Adrenal gland (tissue), 9 donors: ENCODE measurements at regions not wholly inside any gene's neighbourhood (a gene's known extent, or its start where the extent isn't known, plus 50 kb on each side); places are given as distances from the start of the nearest gene placed in this dataset.

ENCODE experiments used
- DNase-seq, 7 donors: peaks; one replicate each; pipeline ENCODE4 v3.0.0-alpha.2; 2019 to 2020
- H3K27ac ChIP-seq, 5 donors: fragments of 200-600 bp; sonication (generic) in 4 of 5; 1 replicate in 3 of 5; 2 replicates in 2 of 5; pipeline versions ENCODE4 v1.5.1 to v1.8.0; 2016 to 2020; ENCODE audit warnings: mild to moderate bottlenecking in 1 of 5
- H3K27me3 ChIP-seq: fragments of 200-600 bp; 2 replicates; pipeline ENCODE4 v1.8.0; 2021
- H3K36me3 ChIP-seq, 2 donors: fragments of 200-600 bp; replicated peaks in 1 of 2; 1 replicate in 1 of 2; 2 replicates in 1 of 2; pipeline versions ENCODE4 v1.5.1 to v1.8.0; 2018 to 2022
- H3K4me1 ChIP-seq, 2 donors: fragments of 200-600 bp; replicated peaks in 1 of 2; 1 replicate in 1 of 2; 2 replicates in 1 of 2; pipeline versions ENCODE4 v1.5.1 to v1.8.0; 2018 to 2021
- H3K4me3 ChIP-seq, 4 donors: fragments of 200-600 bp; sonication (generic) in 3 of 4; one replicate each; pipeline ENCODE4 v1.5.1; 2016 to 2018
- H3K9me3 ChIP-seq, 3 donors: fragments of 200-600 bp; sonication (generic) in 1 of 3; replicated peaks in 1 of 3; 1 replicate in 2 of 3; 2 replicates in 1 of 3; pipeline versions ENCODE4 v1.5.1 to v1.8.0; 2016 to 2021
- POLR2A ChIP-seq, 2 donors: fragments of 450-650 bp; IDR thresholded peaks; one replicate each; pipeline ENCODE4 v1.6.1; 2017; ENCODE audit warnings: antibody characterized with exemption in 2 of 2, mild to moderate bottlenecking in 2 of 2, moderate library complexity in 1 of 2
- WGBS, 4 donors: extraction: QIAGEN DNeasy Blood & Tissue Kit in 2 of 4; methylation state at CpG; one replicate each; pipeline versions ENCODE4 v1.1.5 to v1.1.7; 2013 to 2017; 5-methylcytosine and 5-hydroxymethylcytosine counted together
- intact Hi-C, 2 donors: fragments of 100-400 bp; cut with DNase I; formaldehyde crosslinking; loops; one replicate each; pipeline versions ENCODE4 v1.14.1 to v1.15.0; 2022 to 2023
- TF ChIP-seq, protein P1 (sequence below), 6 experiments: fragments of 450-650 bp in 4 of 6; fragments of 200-600 bp in 2 of 6; sonication (generic) in 1 of 6; IDR thresholded peaks; 1 replicate in 5 of 6; 2 replicates in 1 of 6; pipeline versions ENCODE4 v1.5.1 to v1.8.0; 2016 to 2021; ENCODE audit warnings: antibody characterized with exemption in 6 of 6, mild to moderate bottlenecking in 2 of 6, moderate library complexity in 1 of 6
- donor health status: healthy with polysubstance abuse.
- donor health status: Bipolar disorder and iron deficiency.
- donor health status: DM: yes; HTN: yes; CAD: no.
- donor health status: DM: no; HTN: no; CAD: no.
- donor health status: DM: no; HTN: no; CAD: no.

DNA sequence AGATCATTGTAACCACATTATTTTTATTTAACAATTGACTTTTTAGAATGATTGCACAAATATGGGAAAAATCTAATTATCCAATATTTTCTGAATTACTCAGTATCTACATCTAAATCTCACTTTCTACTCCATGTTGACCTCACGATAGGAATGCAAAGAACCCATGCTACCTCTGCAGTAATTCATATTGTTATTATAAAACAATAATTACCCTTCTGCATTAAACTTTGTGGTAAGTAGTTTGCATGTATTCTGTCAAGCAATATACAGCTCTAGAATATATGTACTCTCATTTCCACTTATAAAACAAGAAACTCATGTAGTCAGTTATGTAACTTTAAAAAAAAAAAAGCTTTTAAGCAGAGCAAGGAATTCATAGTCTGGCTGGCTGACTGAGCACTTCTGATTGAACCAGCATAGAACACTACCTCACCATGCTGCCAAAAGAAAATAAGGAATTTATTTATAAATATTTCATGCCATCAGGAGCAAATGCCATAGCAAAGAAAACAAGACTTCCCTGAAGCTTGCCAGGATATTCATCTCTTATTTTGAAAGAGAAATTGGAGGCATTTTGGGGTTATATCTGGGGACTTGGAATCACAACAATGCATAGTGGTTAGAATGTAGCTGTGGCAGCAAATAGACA lies 895.7 kb downstream of the XPNPEP1 start:
- Histone ChIP-seq H3K4me1 (no peaks in the 10 kb centered on the region), H3K36me3 (no peaks in the 10 kb centered on the region), H3K27ac (no peak overlapping the region), H3K27me3 (no peaks in the 10 kb centered on the region), H3K4me3 (no peak overlapping the region), H3K9me3 (no peaks in the 10 kb centered on the region)
- no peak for TF ChIP-seq POLR2A (IDR thresholded peaks at IDR 0.05)
- WGBS, 4 donors: 68 to 79% (median 70%) methylated on average over 1 of the region's 1 CpG
- intact Hi-C loops: no loop called here
- DNase-seq: no peak

DNA sequence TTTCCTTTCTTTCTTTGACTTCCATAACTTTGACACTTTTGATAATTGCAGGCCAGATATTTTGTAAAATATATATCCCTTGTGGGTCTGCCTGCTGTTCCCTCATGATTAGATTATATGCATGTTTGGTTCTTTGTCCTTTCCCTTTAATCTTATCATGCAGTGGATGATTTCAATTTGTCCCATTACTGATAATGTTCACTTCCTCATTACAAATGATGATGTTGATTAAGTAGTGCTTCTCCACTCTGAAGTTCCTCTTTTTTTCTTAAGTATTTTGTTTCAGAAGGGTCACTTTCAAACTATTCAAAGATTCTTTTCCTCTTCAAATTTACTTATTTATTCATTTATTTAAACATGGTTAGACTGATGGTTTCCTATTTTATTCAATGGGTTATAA lies 898.1 kb downstream of the XPNPEP1 start:
- no peaks in the 10 kb centered on the region for H3K27me3 ChIP-seq
- no peak for TF ChIP-seq POLR2A (IDR thresholded peaks at IDR 0.05)
- TF ChIP-seq, protein P1, sequence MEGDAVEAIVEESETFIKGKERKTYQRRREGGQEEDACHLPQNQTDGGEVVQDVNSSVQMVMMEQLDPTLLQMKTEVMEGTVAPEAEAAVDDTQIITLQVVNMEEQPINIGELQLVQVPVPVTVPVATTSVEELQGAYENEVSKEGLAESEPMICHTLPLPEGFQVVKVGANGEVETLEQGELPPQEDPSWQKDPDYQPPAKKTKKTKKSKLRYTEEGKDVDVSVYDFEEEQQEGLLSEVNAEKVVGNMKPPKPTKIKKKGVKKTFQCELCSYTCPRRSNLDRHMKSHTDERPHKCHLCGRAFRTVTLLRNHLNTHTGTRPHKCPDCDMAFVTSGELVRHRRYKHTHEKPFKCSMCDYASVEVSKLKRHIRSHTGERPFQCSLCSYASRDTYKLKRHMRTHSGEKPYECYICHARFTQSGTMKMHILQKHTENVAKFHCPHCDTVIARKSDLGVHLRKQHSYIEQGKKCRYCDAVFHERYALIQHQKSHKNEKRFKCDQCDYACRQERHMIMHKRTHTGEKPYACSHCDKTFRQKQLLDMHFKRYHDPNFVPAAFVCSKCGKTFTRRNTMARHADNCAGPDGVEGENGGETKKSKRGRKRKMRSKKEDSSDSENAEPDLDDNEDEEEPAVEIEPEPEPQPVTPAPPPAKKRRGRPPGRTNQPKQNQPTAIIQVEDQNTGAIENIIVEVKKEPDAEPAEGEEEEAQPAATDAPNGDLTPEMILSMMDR (IDR thresholded peaks at IDR 0.05): no peak
- intact Hi-C loops: no loop called here

DNA sequence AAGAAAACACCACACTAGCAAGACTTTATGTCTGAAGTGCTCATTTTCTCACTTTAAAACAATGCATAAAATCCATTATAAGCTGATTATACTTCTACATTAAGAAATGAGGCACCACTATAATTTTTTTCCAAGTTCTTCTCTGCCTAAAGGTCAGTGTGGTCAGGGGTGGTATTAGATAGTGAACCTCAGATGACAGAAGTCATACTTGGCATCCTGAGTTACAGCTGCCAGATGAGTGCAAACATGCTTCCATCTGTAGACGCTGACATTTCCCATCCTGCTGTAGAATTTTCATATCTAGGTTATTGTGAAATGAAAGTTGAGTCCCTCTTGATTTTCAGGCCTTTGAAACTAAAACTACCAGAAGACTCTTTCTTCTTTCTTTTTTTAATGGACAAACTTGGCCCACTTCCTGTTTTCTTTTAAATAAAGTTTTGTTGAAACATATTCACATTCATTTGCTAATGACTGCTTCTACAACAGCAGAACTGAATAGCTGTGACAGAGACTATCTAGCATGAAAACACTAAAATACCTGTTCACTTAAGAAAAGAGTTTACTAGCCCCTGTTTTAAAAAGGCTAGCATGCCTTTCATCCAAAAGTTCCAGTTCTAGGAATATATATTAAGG lies 900.8 kb downstream of the XPNPEP1 start:
- H3K9me3 ChIP-seq: no peaks in the 10 kb centered on the region
- intact Hi-C loops: no loop called here
- TF ChIP-seq, protein P1 (IDR thresholded peaks at IDR 0.05): no peak
- TF ChIP-seq POLR2A (IDR thresholded peaks at IDR 0.05): no peak
- H3K4me1 ChIP-seq: no peaks in the 10 kb centered on the region
- no peak overlapping the region for H3K4me3 ChIP-seq
- H3K27me3 ChIP-seq: no peaks in the 10 kb centered on the region
- H3K36me3 ChIP-seq: no peaks in the 10 kb centered on the region
- no peak for DNase-seq
- no peak overlapping the region for H3K27ac ChIP-seq
- 76 to 93% (median 81%) methylated on average over 1 of the region's 1 CpG for WGBS, 4 donors

More for the DNA sequence above, 898.1 kb downstream of the XPNPEP1 start:
- H3K36me3 ChIP-seq: no peaks in the 10 kb centered on the region
- H3K4me3 ChIP-seq: no peak overlapping the region
- no peak for DNase-seq
- no peak overlapping the region for H3K27ac ChIP-seq
- H3K9me3 ChIP-seq: no peaks in the 10 kb centered on the region
- no peaks in the 10 kb centered on the region for H3K4me1 ChIP-seq

DNA sequence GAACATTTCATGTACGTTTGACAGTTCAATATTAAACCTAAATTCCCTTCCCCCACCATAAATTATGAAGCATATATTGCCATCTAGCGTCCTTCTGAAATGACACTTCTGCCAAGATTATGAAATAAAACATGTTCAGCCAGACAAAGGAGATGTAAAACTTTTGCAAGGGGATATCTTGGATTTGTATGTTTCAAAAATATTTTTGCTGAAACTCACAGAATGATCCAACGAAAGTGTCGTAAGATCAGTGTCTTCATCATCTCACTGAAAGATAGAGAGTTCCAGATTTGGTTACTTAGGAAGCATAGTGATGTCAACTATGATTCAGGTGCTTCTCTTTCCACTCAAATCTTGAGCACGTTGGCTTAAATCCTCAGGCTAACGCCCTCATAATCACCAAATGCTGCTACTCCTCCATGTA lies 904.3 kb downstream of the XPNPEP1 start:
- TF ChIP-seq POLR2A (IDR thresholded peaks at IDR 0.05): no peak
- TF ChIP-seq, protein P1 (IDR thresholded peaks at IDR 0.05): peak in 1 of 6 experiments; percentile 30
- Histone ChIP-seq H3K4me1 (no peaks in the 10 kb centered on the region), H3K27me3 (no peaks in the 10 kb centered on the region), H3K9me3 (no peaks in the 10 kb centered on the region), H3K36me3 (no peaks in the 10 kb centered on the region), H3K27ac (no peak overlapping the region), H3K4me3 (no peak overlapping the region)
- no peak for DNase-seq
- 43 to 53% (median 48%) methylated on average over 6 of the region's 6 CpGs for WGBS, 4 donors
- intact Hi-C loops: no loop called here

DNA sequence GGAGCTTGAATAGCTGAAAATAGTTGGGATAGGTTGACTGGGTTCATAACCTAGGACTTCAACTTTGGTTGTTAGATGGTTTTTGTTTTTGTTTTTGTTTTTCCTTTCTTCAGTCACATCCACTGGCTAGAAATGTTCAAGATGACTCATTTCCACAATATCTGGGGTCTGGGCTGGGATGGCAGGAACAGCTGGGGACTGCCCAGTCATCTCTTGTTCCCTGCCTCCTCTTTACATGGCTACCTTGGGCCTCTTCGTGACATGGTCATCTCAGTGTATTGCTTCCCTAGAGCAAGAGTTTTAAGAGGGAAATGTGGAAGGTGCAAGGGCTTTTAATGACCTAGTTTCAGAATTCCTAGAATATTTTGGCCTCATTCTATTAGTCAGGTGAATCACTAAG lies 915.8 kb downstream of the XPNPEP1 start:
- no peak for DNase-seq
- Histone ChIP-seq H3K27me3 (no peaks in the 10 kb centered on the region), H3K4me3 (no peak overlapping the region), H3K36me3 (no peaks in the 10 kb centered on the region), H3K27ac (no peak overlapping the region), H3K9me3 (no peaks in the 10 kb centered on the region), H3K4me1 (no peaks in the 10 kb centered on the region)
- 81 to 100% (median 89%) methylated on average over 1 of the region's 1 CpG for WGBS, 4 donors
- no peak for TF ChIP-seq POLR2A (IDR thresholded peaks at IDR 0.05)
- TF ChIP-seq, protein P1 (IDR thresholded peaks at IDR 0.05): no peak
- intact Hi-C loops: no loop called here
